Breast epithelium (tissue), 3 donors: ENCODE measurements at regions not wholly inside any gene's neighbourhood (a gene's known extent, or its start where the extent isn't known, plus 50 kb on each side); places are given as distances from the start of the nearest gene placed in this dataset.
"Not testable (repeated sequence)": the region's sequence is repeated elsewhere in the genome, so short reads cannot be mapped to it uniquely, and the experiment has no call there.

Source experiments
- CTCF ChIP-seq, 3 donors: fragments of 450-650 bp; IDR thresholded peaks; one replicate each; pipeline ENCODE4 v1.5.1; 2016 to 2017; ENCODE audit warnings: antibody characterized with exemption in 3 of 3, mild to moderate bottlenecking in 3 of 3, moderate library complexity in 3 of 3
- POLR2A ChIP-seq: fragments of 450-650 bp; IDR thresholded peaks from one replicate; pipeline ENCODE4 v1.6.1; 2016; ENCODE audit warnings: antibody characterized with exemption, mild to moderate bottlenecking, moderate library complexity
- POLR2AphosphoS5 ChIP-seq, 3 donors: sonication (generic); formaldehyde crosslinking; IDR thresholded peaks; one replicate each; pipeline ENCODE4 v1.6.1; 2017; ENCODE audit warnings: antibody characterized with exemption in 3 of 3

- TF ChIP-seq CTCF (IDR thresholded peaks at IDR 0.05); POLR2AphosphoS5 (IDR thresholded peaks at IDR 0.05); POLR2A: not testable (repeated sequence)
Measured at GRCh38 chr2:226291281-226291680, 508.3 kb downstream of the IRS1 start.
